ENCODE measurements at regions not wholly inside any gene's neighbourhood (a gene's known extent, or its start where the extent isn't known, plus 50 kb on each side); places are given as distances from the start of the nearest gene placed in this dataset.

DNA sequence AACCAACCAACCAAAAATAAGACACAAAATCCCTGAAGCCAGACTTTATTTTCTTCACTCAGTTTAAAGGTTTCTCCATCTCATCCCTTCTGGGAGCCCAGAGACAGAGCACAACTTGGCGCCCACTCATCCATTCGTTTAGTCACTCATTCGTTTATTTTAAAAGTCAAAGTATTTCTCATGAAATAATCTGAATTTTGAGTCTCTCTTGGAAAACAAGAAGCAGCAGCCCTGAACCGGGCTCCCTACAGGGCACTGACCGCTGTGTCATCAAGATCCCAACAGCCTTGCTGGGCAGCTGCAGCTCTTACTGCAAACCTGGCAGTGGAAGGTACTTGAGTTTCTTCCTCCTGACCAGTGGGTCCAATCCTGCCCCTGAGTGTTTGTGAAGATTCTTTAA, 171.6 kb downstream of the THBS2 start:
- no peak for TF ChIP-seq CTCF (IDR thresholded peaks at IDR 0.05)
- no peak for TF ChIP-seq POLR2A (IDR thresholded peaks at IDR 0.05)
